HG03039 (cell line): ENCODE measurements at regions not wholly inside any gene's neighbourhood (a gene's known extent, or its start where the extent isn't known, plus 50 kb on each side); places are given as distances from the start of the nearest gene placed in this dataset.

Source experiments
- ATAC-seq: cut with Tn5 transposase; IDR thresholded peaks from one replicate; pipeline ENCODE4 v1.9.1; 2021; ENCODE audit warnings: mild to moderate bottlenecking, moderate library complexity; ENCODE audit not compliant: unreplicated experiment

DNA sequence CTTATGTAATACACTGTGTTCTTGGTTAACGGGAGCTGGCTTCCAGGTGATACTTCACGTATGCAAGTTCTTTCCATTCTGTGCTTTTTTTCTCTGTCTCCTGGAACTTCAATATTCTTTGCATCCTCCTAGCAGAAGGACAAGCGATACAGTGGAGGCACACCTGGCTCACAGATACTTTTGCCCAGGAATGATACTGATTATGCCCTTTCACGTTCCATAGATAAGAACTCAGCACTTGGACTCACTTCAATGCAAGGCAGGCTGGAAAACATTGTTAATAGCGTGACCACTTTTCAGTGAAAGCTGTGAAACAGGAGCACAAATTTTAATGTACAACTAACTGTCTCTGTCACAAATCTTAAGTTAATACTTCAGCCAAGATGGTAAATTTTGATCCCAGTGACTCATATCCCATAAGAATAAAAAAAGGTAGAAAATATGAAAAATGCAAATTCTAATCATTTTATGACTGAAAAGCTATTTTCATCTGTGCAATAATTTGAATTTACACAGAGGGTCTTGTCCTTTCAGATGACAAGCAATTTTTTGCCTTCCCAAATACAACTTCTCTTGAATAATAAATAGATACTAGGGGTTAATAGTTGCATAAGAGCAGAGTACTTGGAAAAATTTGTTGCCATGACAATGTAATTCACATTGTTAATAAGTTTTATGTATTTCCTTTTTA, 919.0 kb downstream of the GALC start:
- ATAC-seq: no peak

DNA sequence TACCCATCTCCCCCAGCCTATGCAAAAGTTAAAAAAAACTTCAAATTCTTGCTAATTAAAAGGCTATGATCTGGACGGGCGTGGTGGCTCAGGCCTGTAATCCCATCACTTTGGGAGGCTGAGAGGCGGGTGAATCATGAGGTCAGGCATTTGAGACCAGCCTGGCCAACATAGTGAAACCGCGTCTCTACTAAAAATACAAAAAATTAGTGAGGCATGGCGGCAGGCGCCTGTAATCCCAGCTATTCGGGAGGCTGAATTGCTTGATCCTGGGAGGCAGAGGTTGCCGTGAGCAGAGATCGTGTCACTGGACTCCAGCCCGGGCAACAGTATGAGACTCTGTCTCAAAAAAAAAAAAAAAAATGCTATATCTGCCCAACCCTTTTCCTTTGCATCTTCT, 925.4 kb downstream of the GALC start:
- no peak for ATAC-seq

DNA sequence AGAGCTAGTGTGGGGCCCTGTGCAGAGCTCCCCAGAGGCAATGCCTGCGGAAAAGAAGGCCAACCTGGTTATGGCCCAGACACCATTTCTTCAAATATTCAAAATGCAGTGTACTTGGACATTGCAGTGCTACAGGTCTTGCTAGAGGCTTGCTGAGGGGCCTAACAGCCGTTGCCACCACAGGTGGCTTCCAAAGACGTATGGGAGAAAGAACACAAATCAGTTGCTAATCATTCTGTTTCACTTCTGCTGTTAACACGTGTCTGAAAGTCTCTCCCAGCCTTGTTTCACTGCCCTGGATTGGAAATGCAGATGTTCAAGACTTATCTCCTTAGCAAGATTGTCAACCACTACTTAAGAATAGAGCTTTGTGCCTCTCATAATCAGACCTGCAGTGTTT, 925.9 kb downstream of the GALC start:
- ATAC-seq: no peak

DNA sequence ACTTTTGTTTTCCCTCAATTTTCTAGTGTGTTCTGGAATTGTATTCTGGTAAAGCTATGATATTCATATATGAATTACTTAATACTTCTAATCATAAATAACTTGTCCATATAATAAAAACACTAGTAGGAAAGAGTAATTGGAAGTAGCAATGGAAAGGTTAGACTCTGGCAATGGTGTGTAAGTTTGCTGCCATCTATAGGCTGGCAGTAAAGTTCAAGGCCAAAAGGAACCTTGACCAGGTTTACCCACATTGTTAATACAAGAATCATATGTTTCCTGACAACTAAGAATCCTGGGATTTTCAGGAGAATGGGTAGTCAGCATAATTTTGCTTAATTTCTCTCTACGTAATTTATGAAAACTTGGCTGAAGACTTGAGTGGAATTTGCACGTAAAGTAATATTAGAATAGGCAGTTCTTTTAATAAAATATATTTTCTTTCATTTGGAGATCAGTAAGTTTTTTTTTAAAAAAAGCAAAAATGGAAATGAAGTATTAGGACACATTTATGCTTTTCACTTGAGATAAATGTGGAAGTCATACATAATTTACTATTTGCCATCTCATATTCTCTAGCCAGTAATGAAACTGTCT, 926.7 kb downstream of the GALC start:
- no peak for ATAC-seq

DNA sequence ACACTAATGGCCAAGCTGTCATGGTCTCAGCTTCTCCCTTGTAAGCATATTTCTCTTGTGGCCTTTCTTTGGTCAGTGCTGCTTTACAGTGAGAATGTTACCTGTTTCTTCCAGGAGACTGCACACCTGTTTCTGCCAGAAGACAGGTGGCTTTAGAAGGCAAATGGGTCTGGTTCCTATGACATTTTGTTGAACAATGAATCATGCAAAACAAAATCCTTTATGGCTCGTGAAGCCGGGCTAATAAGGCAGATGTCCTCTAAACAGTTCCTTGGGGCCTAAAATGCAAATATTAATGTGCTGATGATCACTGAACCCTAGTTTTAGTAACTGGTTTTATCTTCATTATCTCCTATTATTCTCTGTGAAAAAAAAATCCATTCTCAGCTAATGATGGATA, 927.6 kb downstream of the GALC start:
- ATAC-seq: no peak

DNA sequence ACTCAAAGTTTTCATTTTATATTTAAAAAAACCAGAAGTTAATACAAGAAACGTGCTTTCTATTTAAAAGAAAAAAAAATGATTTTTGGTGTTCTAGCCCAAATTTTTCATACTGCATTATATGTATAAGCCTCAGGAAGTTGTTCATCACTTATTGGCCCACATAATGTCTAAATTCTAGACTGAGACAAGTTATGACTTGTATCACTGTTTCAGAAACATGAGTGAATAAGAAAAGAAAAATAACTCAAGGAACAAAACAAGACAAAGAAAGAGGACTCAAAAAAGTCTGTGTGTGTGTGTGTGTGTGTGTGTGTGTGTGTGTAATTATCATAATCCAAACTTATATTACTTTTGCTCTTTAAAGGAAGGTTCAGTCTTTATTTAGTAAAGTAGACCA, 929.8 kb downstream of the GALC start:
- ATAC-seq: no peak

DNA sequence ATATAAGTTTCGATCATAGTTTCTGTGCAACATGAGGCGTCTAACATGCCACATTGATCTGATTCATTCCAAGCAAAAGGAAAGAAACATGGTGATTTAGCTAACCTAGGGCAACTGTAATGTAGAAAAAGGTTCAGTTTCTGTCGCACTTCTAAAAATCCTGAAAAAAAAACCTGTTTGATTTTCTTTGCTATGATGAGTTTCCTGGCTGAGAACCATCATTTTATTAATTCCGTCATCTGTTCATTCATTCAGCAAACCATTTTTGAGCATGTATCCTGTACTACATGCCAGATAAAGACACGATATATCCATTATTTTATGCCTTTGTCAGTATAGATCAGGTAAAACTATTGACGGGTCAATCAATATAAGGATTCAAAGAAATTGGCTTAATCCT, 932.6 kb downstream of the GALC start:
- ATAC-seq: no peak

DNA sequence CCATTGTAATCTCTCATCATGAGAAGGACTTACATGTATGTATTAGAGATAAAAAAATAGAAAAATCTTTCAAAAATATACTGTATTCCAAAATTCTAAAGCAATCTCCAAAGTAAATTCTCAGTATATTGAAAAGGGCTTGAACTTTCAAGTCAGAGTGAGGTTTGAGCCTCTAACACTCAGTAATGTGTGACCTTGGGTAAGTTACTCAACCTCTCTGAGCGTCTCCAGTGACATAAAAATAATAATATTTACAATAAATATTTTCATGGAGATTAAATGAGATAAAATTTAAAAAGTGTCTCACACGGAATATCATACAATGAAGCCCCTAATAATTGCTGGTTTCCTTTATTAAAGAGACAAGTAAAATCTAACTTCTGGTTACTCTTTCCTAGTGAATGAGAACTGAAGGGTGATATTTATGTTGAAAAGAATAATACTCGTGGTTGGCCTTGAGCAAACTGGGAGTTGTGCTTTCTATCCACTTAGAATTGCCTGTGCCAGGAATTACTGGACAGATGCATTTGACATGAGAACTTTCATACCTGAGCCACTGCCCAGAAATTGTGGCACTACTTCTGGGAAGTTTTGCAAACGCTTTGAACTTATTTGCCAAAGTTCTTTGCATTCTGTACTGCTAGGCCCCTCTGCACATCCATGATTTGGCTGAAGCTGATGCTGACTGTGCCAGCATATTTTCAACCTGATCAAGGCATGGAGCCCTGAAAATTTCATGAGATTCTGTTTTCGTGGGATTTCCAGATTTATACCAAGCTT, 933.7 kb downstream of the GALC start:
- ATAC-seq: no peak

DNA sequence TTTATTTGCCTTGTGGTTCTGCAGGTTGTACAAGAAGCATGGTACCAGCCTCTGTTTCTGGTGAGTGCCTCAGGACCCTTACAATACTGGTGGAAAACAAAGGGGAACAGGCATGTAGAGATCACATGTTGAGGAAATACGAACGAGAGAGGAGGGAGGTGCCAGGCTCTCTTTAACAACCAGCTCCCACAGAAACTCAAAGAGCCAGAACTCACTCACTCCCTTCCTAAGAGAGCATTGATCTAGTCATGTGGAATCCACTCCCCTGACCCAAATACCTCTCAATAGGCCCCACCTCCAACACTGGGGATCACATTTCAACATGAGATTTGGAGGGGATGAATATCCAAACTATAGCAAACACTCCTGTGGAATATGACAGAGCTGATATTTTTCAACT, 938.0 kb downstream of the GALC start:
- ATAC-seq: no peak

DNA sequence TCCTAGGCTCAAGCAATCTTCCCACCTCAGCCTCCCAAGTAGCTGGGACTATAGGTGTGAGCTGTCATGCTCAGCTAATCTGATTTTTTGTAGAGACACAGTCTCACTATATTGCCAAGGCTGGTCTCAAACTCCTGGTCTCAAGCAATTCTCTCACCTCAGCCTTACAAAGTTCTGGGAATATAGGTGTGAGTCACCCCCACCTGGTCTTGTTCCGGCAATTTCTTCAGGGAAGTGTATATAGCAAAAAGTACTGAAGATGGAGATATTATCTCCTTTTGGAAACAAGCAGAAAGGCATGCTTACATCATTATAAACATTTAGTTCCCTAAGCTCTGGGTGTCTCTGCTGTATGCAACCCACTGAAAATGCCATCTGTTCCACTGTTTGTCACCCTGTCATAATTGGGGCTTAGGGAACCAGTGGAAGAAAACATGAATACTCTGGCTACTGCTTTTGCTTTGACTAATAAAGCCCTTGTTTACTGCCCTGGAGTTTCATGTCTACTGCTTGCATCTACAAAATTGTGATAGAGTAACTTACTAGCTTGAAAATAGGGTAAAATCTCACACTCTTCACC, 940.2 kb downstream of the GALC start:
- ATAC-seq: no peak

DNA sequence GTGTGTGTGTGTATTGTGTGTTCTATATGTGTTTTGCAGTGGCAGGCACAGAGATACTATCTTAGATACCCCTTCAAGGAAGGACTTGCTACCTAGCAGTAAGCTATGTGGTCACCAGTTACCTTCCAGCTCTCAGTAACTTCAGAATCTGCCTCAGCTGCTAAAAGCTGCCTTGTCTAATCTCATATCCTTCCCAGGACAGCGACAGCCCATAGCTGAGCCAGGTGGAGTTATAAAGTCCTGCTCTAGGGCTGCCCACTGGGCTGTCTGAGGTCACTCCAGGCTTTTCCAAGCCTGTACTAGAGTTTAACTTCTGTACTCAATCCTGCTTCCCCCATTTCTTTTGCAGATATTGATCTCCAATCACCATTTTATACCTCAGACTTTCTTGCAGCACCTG, 942.6 kb downstream of the GALC start:
- no peak for ATAC-seq

DNA sequence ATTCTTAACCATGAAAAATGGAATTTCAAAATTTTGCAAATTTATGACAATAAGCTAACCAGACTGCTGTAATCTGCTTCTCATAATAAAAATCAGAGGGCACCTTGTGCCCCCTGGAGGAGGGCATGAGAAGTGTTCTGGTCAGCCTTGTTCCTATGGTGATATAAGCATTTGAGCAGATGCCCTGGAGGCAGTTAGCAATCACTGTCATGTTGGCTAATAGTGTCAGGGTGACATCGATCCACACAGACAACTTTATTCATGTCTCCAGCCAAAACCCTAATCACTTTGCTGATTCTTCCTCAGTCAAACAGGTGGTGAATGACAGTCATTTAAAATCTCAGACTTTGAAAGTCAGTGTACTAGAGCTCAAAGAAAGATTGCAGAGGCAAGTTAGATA, 943.0 kb downstream of the GALC start:
- ATAC-seq: no peak

DNA sequence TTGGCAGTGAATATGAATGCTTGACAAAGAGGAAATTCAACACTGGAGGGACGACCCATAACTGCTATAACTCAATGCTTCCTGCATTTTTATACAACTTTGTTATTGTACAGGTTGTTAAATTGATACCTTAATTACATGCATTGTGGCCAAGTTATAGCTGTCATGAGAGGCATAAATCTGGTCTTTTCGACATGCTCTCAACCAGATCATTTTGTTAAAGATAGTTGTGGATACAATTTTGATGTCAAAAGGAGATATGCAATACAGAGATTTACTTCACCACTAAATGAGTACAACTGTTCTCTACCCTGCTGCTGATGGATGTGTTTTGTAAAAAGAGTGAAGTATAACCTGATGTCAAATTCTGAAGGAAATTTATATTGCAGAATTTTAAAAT, 946.0 kb downstream of the GALC start:
- no peak for ATAC-seq

DNA sequence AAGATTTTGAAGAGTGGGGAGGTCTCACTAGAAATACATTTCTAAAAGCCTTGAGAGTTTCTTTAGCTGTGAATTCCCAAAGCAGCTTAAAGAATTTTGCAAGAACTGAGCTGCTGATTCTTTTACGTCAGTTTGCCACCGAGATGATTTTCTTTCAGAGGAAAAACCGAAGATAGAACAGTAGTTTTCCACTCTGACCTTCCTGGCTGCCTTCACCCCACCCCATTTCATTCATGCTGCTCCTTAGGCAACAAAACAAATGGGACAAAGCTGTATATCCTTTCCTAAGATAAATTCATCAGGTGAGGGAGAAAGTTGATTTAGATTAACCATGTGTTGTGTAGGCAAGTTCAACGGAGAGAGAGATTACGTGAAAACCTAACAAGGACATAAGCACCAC, 947.0 kb downstream of the GALC start:
- no peak for ATAC-seq

DNA sequence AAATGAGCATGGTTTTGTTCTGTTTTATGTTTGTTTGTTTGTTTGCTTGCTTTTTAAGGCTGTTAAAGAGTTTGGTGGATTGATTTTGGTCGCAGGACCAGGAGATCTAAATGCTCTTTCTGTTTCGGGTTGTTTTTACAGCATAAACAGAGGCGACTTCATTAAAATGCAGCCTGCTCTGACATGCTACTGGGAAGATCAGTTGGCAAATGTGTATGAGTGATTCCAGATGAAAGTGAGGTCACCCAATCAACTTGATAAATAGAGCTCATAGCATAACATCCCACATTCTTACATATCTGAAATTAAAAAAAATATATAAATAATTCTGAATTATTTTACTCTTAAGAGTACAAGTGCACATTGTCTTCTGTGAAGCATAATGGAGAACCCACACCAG, 947.7 kb downstream of the GALC start:
- no peak for ATAC-seq

DNA sequence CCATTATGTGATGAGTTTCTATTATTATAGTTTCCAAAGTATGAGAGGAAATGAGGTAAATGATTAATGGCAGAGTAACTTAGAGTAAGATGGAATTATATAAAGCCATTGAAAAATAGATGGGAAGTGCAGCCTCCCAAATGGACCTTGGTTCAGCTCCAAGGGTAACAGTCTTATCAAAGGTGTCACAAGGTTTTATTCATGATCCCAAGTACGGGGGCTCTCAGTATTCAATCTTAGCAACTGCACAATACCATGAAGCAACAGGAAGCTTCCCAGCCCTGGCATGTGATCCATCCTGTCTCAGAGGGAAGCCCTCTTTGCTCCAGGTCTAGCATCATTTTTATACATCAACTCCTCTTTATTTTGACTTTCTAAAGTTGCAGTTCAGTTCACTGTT, 948.2 kb downstream of the GALC start:
- ATAC-seq: no peak

DNA sequence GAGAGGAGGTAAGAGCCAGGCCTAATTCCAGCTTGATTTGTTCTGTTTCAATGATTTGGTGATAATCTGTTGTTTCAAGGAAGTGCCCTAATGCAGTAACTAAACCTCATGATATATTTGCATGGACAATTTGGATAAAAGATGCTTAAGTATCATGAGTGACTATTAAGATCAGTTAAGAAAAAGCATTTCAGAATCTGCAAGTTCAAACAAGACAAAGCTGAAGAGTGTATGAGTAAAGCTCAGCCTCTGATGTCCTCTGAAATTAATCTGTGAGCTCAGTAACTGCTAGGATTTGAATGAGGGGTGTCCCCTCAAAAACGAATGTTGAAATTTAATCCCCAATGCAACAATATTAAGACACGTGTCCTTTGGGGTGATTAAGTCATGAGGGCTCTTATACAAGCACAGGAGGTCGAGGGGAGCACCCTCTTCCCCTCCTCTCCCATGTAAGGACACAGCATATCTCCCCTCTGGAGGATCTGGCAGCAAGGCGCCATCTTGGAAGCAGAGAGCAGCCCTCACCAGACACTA, 949.2 kb downstream of the GALC start:
- no peak for ATAC-seq

DNA sequence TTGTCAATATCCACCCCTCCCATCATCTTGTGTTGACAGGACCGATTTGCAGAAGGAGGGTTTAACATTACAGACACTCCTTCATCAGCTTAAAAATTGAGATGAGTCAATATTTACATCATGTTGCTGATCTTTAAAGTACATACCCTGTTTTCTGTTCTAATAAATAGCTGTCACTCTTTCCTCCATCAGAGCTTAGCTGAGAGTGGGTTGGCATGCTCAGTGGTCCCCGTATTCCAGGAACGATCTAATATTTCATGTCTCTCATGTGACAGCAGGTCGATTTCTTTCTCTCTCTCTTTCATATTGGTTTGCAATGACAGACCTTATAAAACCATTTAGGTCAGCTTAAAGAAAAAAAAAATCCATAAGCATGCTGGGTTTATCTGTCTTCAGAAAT, 950.6 kb downstream of the GALC start:
- no peak for ATAC-seq

DNA sequence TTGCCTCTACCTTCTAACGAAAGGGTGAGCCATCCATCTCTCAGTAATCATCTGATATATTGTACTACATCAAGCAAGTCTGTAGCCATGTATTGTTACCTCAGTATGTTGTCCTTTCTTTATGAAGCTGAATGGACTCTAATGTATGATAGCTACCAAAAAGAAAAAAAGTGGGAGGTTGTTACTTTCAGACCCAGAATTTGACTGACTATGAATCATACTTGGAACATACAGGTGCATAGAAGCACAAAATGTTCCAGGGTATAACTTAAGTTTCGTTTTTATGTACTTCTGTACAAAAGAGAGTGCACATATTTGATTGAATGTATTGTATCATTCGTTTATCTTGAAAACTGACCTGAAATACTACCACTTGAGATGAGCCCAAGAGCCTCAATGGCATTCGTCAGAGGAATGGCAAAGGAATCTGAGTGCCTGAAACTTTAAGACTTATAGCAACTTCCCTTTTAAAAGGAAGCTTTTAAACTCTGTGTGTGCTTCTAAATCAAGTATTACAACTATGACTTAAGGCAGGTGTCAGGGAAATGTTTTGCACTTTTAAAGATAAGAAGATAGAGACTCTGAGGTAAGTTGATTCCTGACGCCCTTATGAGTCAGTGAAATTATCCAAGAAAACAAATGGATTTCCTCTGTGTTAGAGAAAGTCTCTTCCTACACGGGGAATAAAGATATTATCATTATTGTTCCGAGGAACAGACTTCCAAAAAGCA, 951.5 kb downstream of the GALC start:
- no peak for ATAC-seq

DNA sequence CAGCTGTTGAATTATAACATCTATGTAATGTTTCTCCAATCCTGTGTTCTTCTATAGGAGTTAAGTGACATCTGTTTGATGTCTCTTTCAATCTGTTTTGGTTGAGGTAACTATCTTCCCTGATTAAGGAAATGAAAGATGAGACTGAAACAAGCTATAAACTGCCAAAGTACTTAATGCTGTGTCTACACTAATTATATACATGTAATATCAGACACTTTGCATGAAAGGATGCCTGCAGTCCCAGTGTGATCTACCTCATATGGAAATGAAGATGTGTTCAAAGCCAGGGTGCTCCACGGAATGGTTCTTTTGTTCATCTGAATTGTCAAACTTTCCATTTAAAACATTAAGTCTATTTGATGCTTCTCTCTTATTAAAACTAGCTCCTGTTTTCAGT, 958.3 kb downstream of the GALC start:
- no peak for ATAC-seq

DNA sequence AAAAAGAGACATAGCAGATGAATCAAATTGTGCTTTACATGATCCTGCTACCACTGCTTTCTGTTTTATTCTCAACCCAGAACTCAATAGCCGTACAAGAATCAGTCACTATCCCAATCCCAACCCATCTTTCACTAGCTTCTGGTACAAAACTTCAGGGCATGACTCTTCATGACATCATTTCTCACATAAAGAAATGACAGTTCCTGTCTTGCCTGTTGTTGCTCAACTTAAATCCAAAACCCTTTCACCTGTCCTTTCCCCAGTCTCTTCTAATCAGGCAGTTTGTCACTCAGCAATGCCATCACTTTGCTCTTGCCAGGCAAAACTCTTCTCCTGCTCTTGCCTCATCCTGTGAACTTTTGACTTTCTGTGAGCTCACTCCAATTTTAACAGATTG, 962.8 kb downstream of the GALC start:
- ATAC-seq: no peak
